Parathyroid adenoma (tissue), 2 donors: ENCODE measurements at regions not wholly inside any gene's neighbourhood (a gene's known extent, or its start where the extent isn't known, plus 50 kb on each side); places are given as distances from the start of the nearest gene placed in this dataset.

Source experiments
- H2AFZ ChIP-seq: fragments of 300-600 bp; sonication (generic); one replicate; pipeline ENCODE4 v1.7.0; 2017; ENCODE audit warnings: antibody characterized with exemption, mild to moderate bottlenecking
- H3K27ac ChIP-seq: fragments of 300-600 bp; sonication (generic); one replicate; pipeline ENCODE4 v1.7.0; 2017
- H3K27me3 ChIP-seq: fragments of 300-600 bp; sonication (generic); one replicate; pipeline ENCODE4 v1.7.0; 2017; ENCODE audit warnings: low read length; ENCODE audit not compliant: control insufficient read depth, insufficient read depth
- H3K36me3 ChIP-seq: fragments of 300-600 bp; sonication (generic); one replicate; pipeline ENCODE4 v1.7.0; 2017; ENCODE audit warnings: low read length; ENCODE audit not compliant: control insufficient read depth, insufficient read depth
- H3K4me1 ChIP-seq: fragments of 300-600 bp; sonication (generic); one replicate; pipeline ENCODE4 v1.7.0; 2017; ENCODE audit warnings: control low read depth
- H3K4me2 ChIP-seq: fragments of 300-600 bp; sonication (generic); one replicate; pipeline ENCODE4 v1.7.0; 2017; ENCODE audit warnings: low read length
- H3K4me3 ChIP-seq: fragments of 300-600 bp; sonication (generic); one replicate; pipeline ENCODE4 v1.7.0; 2017; ENCODE audit warnings: low read depth, low read length
- H3K79me2 ChIP-seq: fragments of 300-600 bp; sonication (generic); one replicate; pipeline ENCODE4 v1.7.0; 2017; ENCODE audit warnings: control low read depth
- H3K9ac ChIP-seq: fragments of 300-600 bp; sonication (generic); one replicate; pipeline ENCODE4 v1.7.0; 2017; ENCODE audit warnings: mild to moderate bottlenecking
- H3K9me3 ChIP-seq: fragments of 300-600 bp; sonication (generic); one replicate; pipeline ENCODE4 v1.7.0; 2017; ENCODE audit warnings: low read length; ENCODE audit not compliant: control insufficient read depth
- TF ChIP-seq, protein P1 (sequence below): fragments of 300-600 bp; sonication (generic); IDR thresholded peaks from one replicate; pipeline ENCODE4 v1.7.0; 2017; ENCODE audit warnings: antibody characterized with exemption, mild to moderate bottlenecking
- donor health status: primary hyperparathyroidism.

DNA sequence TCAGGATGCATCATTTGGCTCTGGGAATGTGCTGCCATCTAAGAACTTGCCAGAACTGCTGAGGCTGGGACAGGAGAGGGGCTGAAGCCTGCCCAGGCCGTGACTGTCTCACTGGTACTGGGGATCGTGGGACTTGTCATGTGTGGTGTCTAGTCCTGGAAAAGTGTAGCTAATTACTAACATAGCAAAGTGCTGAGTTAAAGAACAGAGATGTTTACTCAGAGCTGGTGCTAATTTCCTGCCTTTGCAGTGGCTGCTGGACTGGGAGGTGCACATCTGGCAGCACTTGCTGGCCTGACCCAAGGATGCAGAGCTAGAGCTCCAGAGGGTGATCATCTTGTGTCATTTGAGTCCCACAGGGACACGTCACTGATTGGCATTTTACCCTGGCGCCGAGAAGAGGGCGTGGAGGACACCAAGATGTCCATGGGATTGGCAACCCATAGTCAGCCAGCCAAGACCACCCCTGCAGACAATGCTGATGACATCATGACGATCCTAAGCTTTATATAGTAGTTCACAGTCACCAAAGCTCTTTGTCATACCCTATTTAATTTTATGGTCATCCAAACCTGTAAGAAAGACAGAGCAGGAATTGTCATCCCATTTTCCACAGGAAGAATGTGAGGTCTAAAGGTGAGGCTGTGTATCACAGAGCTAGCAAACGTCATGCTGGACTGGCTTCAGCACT is 110.1 kb upstream of the SLC44A3 start:
- Histone ChIP-seq H3K27me3 (no peaks in the 10 kb centered on the region), H3K27ac (no peak overlapping the region), H3K4me1 (no peaks in the 10 kb centered on the region), H3K9ac (no peak overlapping the region), H3K4me3 (no peak overlapping the region), H3K9me3 (no peaks in the 10 kb centered on the region), H2AFZ (no peak overlapping the region), H3K79me2 (no peaks in the 10 kb centered on the region), H3K36me3 (no peaks in the 10 kb centered on the region), H3K4me2 (no peak overlapping the region)
- TF ChIP-seq, protein P1, sequence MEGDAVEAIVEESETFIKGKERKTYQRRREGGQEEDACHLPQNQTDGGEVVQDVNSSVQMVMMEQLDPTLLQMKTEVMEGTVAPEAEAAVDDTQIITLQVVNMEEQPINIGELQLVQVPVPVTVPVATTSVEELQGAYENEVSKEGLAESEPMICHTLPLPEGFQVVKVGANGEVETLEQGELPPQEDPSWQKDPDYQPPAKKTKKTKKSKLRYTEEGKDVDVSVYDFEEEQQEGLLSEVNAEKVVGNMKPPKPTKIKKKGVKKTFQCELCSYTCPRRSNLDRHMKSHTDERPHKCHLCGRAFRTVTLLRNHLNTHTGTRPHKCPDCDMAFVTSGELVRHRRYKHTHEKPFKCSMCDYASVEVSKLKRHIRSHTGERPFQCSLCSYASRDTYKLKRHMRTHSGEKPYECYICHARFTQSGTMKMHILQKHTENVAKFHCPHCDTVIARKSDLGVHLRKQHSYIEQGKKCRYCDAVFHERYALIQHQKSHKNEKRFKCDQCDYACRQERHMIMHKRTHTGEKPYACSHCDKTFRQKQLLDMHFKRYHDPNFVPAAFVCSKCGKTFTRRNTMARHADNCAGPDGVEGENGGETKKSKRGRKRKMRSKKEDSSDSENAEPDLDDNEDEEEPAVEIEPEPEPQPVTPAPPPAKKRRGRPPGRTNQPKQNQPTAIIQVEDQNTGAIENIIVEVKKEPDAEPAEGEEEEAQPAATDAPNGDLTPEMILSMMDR, result no peak

DNA sequence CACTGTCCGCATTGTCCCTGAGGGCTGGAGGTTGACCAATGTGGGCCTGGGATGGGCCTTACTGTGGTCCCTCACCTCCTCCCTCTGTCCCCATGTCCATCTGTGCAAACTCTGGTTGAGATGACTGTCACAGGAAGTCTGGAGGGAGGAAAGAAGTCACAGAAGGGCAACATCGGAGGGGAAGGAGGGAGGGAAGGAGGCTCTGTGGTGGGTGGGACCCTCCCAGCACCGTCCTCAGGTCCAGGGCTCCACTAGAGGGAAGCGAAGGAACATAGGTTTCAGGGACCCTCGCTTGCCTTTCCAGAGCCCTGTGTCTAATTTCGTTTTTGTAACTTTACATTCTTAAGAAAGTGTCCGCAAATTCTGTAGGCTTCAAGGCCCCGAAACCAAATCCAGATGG is 111.3 kb upstream of the SLC44A3 start:
- TF ChIP-seq, protein P1, result no peak
- H3K9me3 ChIP-seq, result no peaks in the 10 kb centered on the region
- H3K27ac ChIP-seq, result no peak overlapping the region
- H3K79me2 ChIP-seq, result no peaks in the 10 kb centered on the region
- H3K27me3 ChIP-seq, result no peaks in the 10 kb centered on the region
- H2AFZ ChIP-seq, result no peak overlapping the region
- H3K9ac ChIP-seq, result no peak overlapping the region
- H3K36me3 ChIP-seq, result no peaks in the 10 kb centered on the region
- no peak overlapping the region for H3K4me3 ChIP-seq
- no peak overlapping the region for H3K4me2 ChIP-seq
- H3K4me1 ChIP-seq, result no peaks in the 10 kb centered on the region

DNA sequence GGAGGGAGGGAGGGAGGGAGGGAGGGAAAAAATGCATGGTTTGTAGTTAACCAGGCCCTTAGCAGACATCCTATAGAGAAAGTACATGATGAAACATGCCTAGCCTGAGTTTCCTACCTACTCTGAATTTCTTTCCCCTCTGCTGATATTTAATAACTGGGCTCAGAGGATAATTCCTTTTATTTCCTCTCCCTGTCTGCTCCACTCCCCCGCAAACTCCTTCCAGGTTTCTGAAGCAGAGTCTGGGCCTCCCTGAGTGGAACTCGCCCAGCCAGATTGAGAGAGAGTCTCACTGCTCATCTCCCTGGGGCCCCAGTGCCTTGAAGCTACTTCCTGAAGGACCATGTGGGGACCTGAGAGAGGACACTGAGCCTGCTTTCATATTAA is 111.9 kb upstream of the SLC44A3 start:
- H2AFZ ChIP-seq, result no peak overlapping the region
- no peaks in the 10 kb centered on the region for H3K9me3 ChIP-seq
- H3K4me3 ChIP-seq, result no peak overlapping the region
- no peak overlapping the region for H3K27ac ChIP-seq
- H3K79me2 ChIP-seq, result no peaks in the 10 kb centered on the region
- H3K27me3 ChIP-seq, result no peaks in the 10 kb centered on the region
- no peak overlapping the region for H3K9ac ChIP-seq
- H3K4me2 ChIP-seq, result no peak overlapping the region
- no peaks in the 10 kb centered on the region for H3K36me3 ChIP-seq
- TF ChIP-seq, protein P1, result no peak
- H3K4me1 ChIP-seq, result no peaks in the 10 kb centered on the region

DNA sequence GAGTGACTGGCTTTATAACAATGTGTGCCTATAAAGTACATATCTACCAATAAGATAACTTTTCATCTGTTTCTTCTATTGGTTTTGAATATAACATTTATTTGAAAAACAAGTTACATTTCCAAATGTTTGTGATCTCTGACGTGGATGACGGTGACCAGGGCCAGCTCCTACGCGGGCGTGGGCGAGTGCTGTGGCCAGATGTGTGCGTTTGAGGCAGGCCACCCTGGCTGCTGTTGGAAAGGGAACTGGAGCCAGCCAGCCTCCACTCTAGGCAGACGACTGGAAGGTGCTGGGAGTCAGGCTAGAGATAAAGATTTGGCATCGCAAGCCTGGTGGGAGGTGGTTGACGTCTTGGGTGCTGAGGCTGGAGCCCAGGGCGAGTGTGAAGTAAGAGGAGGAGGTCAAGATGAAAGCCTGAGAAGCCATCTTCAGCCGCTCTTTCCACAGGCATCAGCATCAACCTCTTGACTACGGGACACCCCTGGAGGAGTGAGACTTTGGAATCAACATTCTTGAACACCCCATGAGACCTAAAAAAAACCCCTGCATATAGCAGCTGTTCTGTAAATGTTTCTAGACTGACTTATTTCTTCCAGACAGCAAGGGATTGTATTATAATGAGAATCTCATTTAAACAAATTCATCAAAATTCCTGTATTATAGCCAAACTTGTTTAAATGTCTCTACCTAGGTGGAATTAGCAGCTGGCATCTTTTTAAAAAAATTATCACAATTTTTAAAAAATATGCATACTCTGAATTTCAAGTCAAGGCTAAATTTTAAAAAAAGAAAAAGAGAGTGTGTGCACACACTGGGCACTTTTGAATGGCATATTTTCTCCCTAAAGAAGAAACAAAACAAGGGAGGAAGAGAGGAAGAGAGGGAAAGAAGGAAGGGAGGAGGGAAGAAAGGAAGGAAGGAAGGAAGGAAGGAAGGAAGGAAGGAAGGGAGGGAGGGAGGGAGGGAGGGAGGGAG is 112.5 kb upstream of the SLC44A3 start:
- TF ChIP-seq, protein P1, result no peak
- Histone ChIP-seq H3K4me1 (no peaks in the 10 kb centered on the region), H3K27ac (no peak overlapping the region)

More for the DNA sequence above, 112.5 kb upstream of the SLC44A3 start:
- Histone ChIP-seq H3K4me2 (no peak overlapping the region), H3K36me3 (no peaks in the 10 kb centered on the region), H3K9me3 (no peaks in the 10 kb centered on the region), H3K27me3 (no peaks in the 10 kb centered on the region), H3K4me3 (no peak overlapping the region), H2AFZ (no peak overlapping the region), H3K79me2 (no peaks in the 10 kb centered on the region), H3K9ac (no peak overlapping the region)
